ENCODE measurements at regions not wholly inside any gene's neighbourhood (a gene's known extent, or its start where the extent isn't known, plus 50 kb on each side); places are given as distances from the start of the nearest gene placed in this dataset.
"Not testable (repeated sequence)": the region's sequence is repeated elsewhere in the genome, so short reads cannot be mapped to it uniquely, and the experiment has no call there.

DNA sequence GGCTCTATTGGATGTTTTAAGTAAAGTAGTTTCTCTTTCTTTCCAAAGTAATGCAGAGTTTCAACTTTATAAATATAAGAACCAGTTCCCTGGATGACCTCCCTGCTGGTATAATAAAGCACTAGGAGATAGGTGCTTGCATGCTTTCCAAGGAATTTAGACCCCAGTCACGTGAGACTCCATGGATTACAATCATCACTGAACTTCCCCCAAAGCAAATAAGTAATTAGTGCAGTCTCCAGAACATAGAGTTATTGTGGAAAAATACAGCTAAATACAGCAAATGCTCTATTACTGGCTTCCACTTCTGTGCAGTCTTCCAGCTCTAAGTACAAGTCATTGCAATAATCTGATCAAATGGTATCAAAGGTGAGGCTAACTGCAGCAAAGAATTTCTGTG lies 220.2 kb upstream of the STEAP1 start:
- DNase-seq, result no peak

- DNase-seq, result no peak
Measured at GRCh38 chr7:89943525-89944050, 210.7 kb upstream of the STEAP1 start.

GRCh38 chr7:89958525-89959068 lies 195.7 kb upstream of the STEAP1 start:
- no peak for DNase-seq

- DNase-seq, result no peak
Measured at GRCh38 chr7:89966067-89966664, 188.1 kb upstream of the STEAP1 start.

DNA sequence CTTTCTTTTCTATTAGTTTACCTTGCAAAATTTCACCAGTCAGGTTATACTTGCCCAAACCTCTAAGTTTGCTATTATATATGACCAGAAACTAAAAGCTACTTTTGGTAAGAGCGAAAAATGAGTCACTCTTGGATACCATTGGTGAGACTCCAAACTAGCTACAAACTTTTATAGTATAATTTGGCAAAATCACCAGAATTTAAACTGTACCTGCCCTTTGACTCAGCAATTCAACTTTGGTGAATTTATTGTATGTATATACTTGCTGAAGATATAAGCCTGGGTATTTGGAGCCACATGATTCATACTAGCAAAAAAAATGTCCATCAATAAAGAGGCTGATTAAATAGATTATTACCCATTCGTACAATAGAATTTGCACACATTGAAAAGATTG lies 178.7 kb upstream of the STEAP1 start:
- DNase-seq, result no peak

- no peak for DNase-seq
Measured at GRCh38 chr7:89987665-89988064, 166.6 kb upstream of the STEAP1 start.

- no peak for DNase-seq
Measured at GRCh38 chr7:89988074-89988473, 166.2 kb upstream of the STEAP1 start.

GRCh38 chr7:89989454-89989853 lies 164.8 kb upstream of the STEAP1 start:
- DNase-seq, result no peak

DNA sequence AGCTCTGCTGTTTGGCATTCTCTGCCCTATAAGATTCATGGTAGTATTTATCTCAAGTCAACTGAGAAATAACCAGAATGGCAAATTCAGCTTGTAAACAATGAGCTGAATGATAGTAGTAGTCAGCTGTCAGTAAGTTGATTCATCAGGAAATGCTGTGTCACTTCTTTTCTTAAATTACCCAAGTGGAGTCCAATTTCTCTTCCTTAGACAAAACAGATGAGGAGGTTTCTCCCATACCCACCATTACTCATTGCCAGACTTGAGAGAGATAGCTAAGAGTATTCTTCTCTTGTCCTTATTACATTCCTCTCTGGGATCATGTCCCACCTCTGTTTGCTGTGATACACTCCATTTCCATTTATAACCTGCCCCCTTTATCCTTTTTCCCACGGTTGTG lies 159.8 kb upstream of the STEAP1 start:
- DNase-seq, result no peak

- DNase-seq, result no peak
Measured at GRCh38 chr7:89998554-89998953, 155.7 kb upstream of the STEAP1 start.

DNA sequence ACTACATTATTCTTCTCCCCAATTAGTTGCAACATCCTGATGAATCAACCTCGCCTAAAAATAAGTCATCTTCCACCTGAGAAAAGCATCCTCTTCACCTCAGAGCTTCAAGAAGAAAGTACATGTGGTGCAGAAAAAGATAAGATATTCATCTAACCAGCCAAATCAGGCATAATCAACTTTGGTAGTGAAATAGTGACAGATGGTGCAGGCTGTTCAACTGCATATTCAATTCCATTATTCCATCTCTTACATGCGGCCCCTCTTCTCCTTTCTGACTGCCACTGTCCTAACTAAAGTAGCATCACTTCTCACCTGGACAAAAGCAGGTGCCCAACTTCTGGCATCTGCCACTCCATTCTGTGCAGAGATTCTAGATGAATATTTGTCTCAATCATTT lies 148.4 kb upstream of the STEAP1 start:
- no peak for DNase-seq

DNA sequence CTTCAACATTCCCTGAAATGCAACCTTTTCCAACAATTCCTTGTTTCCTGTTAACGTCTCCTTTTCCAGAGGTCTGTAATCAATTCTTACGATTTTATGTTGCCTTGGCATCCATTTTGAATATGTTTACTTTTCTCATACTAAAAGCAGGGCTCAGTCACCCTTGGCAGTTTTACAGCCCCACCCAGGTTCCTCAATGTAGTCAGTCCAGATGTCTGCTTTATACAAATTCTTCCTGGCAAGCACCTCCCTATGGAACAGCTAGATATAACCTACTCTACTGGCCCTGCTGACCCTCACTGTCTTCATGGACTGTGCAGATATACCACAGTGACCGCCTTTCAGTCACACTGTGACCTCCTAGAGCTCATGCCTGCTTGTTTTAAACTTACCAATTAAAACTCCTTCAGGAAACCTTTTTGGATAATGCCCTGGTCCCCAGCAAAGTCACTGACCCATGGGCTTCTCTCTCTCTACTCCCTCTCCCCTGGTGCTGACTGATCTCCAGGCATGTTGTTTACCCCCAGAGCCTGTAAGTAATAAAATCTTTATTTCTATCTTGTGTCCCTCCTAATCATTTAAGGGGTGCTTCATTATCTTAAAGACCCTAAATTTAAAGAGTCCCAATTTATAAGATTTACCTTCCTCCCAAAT lies 147.1 kb upstream of the STEAP1 start:
- DNase-seq, result no peak

- DNase-seq, result no peak
Measured at GRCh38 chr7:90007831-90008230, 146.4 kb upstream of the STEAP1 start.

DNA sequence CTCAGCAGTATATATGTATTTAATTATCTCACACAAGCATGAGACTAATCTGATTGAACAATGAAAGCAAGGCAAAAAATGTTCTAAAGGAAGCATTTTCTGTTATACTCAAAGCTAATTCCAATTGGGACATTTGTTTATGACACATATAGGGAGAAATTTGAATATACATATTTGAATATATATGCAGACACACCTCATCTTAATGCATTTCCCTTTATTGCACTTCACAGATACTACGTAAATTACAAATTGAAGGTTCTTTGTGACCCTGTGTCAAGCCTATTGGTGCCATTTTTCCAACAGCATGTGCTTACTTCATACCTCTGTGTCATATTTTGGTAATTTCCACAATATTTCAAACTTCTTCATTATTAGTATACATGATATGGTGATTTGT lies 132.1 kb upstream of the STEAP1 start:
- no peak for DNase-seq

- no peak for DNase-seq
Measured at GRCh38 chr7:90025771-90026170, 128.5 kb upstream of the STEAP1 start.

DNA sequence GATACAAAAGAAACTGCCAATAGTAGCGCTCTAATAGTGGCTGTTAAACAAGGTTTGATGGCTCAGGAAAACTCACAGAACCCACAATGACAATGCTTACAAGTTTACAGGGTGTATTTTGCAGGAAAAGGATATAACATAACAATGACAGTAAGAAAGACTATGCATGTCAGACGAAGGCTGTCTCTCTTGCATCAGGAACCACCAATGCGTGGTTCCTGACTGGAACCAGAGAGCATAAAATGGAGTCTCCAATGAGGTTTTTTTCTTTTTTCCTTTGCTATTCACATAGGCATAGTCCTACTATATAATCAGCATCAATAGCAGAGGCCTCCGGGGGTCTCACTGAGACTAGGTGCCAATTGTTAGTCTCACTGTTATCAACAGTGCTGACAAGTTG lies 120.4 kb upstream of the STEAP1 start:
- DNase-seq, result no peak

DNA sequence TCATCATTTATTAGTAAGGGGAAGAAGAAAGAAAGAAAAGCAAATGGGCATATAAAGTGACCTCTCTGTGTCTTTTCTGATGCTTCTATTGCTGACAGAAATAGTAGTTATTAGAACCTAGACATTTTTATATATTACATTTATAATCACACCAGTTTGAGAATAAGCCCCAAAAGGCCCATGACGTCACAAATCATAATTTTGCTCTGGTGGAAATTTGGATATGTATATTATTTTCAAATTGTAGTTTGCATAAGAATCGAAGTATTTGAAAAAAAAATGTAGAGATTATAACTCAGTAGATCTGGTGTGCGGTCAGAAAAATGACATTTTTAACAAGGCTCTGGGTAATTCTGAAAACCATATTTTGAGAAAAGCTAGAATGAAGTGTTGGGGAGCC lies 101.2 kb upstream of the STEAP1 start:
- DNase-seq, result no peak

- DNase-seq, result no peak
Measured at GRCh38 chr7:90061077-90061476, 93.2 kb upstream of the STEAP1 start.

DNA sequence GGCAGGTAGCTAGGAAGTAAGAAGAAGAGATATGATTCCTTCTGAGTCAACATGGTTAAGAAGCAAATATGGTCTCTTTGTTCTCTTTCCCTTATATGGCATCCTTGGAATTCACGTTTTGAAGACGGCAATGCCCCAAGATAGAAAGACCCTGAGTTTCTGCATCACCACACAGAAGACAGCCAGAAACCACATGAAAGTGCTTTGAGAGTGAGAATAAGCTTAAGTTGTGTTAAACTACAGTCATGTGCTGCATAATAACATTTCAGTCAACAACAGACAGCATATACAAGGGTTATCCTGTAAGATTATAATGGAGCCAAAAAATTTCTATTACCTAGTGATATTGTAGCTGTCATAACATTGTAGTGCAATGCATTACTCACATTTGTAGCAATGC lies 89.9 kb upstream of the STEAP1 start:
- DNase-seq, result no peak

DNA sequence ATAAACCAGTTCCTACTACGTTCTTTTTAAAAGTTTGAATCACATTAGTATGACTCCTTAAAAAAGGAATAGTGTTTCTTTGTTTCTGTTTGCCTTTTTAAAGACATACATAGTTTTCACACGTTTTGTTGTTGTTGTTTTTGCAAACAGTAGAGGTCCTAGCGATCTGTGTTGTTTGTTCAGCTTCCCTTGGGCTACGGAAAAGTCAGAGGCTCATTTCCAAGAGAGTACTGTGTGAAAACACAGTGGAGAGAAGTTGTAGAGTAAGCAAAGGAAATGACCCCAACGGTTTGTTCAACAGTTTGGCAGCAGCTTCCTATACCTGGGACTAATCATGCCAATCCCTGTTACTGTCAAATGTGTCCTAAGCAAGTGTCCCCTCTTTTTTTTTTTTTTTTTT lies 87.1 kb upstream of the STEAP1 start:
- DNase-seq, result no peak

GRCh38 chr7:90070238-90070637 lies 84.0 kb upstream of the STEAP1 start:
- DNase-seq, result not testable (repeated sequence)

- DNase-seq, result peak; percentile 28
Measured at GRCh38 chr7:90078921-90079320, 75.3 kb upstream of the STEAP1 start.

DNA sequence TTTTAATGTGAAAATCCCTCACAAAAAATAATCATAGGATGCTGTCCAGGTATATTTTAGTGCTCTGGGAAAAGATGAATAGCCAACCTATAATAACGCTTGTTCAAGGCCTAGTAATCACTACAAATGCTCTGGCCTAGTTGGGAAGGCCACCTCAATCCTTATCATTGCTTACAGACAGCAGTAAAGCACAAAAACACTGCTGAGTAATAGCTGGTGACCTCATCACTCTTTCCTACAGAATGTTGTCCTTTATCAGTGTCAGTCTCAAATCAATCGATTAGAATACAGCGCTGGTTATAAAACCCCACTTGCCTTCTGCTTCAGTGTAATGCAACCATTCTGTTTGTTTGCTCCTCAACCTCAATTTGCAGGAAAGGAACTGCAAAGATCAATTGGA lies 72.6 kb upstream of the STEAP1 start:
- peak; percentile 91 for DNase-seq

- no peak for DNase-seq
Measured at GRCh38 chr7:90092506-90092905, 61.8 kb upstream of the STEAP1 start.

DNA sequence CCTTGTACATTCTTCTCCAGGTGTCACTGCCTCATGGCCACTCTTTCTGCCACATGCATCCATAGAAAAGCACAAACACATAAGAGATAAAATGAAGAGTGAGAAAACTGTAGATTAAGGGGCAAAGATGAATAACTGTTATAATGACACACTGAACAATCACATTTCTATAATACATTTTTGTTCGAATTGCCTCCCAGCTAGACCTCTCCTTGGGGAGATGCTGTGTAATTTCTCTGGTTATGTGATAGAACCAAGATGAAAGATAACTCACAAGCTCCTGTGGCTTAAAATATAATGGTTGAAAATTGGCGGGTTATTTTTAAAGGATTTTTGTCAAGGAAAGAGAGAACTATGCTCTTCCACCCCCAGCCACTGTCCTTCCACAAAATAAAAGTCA lies 60.2 kb upstream of the STEAP1 start:
- DNase-seq, result no peak
